ENCODE measurements at regions not wholly inside any gene's neighbourhood (a gene's known extent, or its start where the extent isn't known, plus 50 kb on each side); places are given as distances from the start of the nearest gene placed in this dataset.

- TF ChIP-seq POLR2A (IDR thresholded peaks at IDR 0.05) (no peak), CTCF (IDR thresholded peaks at IDR 0.05) (no peak)
- ATAC-seq (no peak), DNase-seq (no peak)
- Histone ChIP-seq H3K27ac (no peak overlapping the region), H3K36me3 (no peaks in the 10 kb centered on the region), H3K9me3 (no peaks in the 10 kb centered on the region), H3K4me1 (no peaks in the 10 kb centered on the region), H3K4me3 (no peak overlapping the region), H3K27me3 (no peaks in the 10 kb centered on the region)
- WGBS (ENCODE audit: insufficient coverage, low coverage, low lambda C conversion rate, missing lambda C conversion rate) = 31% methylated on average over 1 of the region's 1 CpG
- intact Hi-C loops (cut with DNase I) = no loop called here
These were observed 139.8 kb upstream of the HNMT start for GRCh38 chr2:137824501-137824900.

GRCh38 chr2:137826373-137827372 is 137.6 kb upstream of the HNMT start:
- no peak overlapping the region for H3K4me3 ChIP-seq
- DNase-seq = no peak
- H3K36me3 ChIP-seq = no peaks in the 10 kb centered on the region
- ATAC-seq = no peak
- H3K9me3 ChIP-seq = no peaks in the 10 kb centered on the region
- no peak overlapping the region for H3K27ac ChIP-seq
- intact Hi-C loops (cut with DNase I) = no loop called here
- TF ChIP-seq POLR2A (IDR thresholded peaks at IDR 0.05) (no peak), CTCF (IDR thresholded peaks at IDR 0.05) (no peak)
- WGBS (ENCODE audit: insufficient coverage, low coverage, low lambda C conversion rate, missing lambda C conversion rate) = 63% methylated on average over 5 of the region's 5 CpGs
- no peaks in the 10 kb centered on the region for H3K4me1 ChIP-seq
- no peaks in the 10 kb centered on the region for H3K27me3 ChIP-seq

- 36% methylated on average over 3 of the region's 3 CpGs for WGBS (ENCODE audit: insufficient coverage, low coverage, low lambda C conversion rate, missing lambda C conversion rate)
- no peaks in the 10 kb centered on the region for H3K9me3 ChIP-seq
- no peaks in the 10 kb centered on the region for H3K4me1 ChIP-seq
- no peak for DNase-seq
- no peaks in the 10 kb centered on the region for H3K27me3 ChIP-seq
- intact Hi-C loops (cut with DNase I) = no loop called here
- no peak overlapping the region for H3K27ac ChIP-seq
- no peaks in the 10 kb centered on the region for H3K36me3 ChIP-seq
- no peak for ATAC-seq
- H3K4me3 ChIP-seq = no peak overlapping the region
- no peak for TF ChIP-seq CTCF (IDR thresholded peaks at IDR 0.05)
- no peak for TF ChIP-seq POLR2A (IDR thresholded peaks at IDR 0.05)
These were observed 135.6 kb upstream of the HNMT start for GRCh38 chr2:137828624-137829023.

GRCh38 chr2:137829251-137829650 is 135.0 kb upstream of the HNMT start:
- ATAC-seq (no peak), DNase-seq (no peak)
- Histone ChIP-seq H3K27me3 (no peaks in the 10 kb centered on the region), H3K36me3 (no peaks in the 10 kb centered on the region), H3K9me3 (no peaks in the 10 kb centered on the region), H3K4me1 (no peaks in the 10 kb centered on the region), H3K27ac (no peak overlapping the region), H3K4me3 (no peak overlapping the region)
- WGBS (ENCODE audit: insufficient coverage, low coverage, low lambda C conversion rate, missing lambda C conversion rate) = 38% methylated on average over 2 of the region's 2 CpGs
- intact Hi-C loops (cut with DNase I) = no loop called here
- TF ChIP-seq POLR2A (IDR thresholded peaks at IDR 0.05) = no peak
- TF ChIP-seq CTCF (IDR thresholded peaks at IDR 0.05) = no peak

Data from right lobe of liver (tissue), 6 donors.